ENCODE measurements at regions not wholly inside any gene's neighbourhood (a gene's known extent, or its start where the extent isn't known, plus 50 kb on each side); places are given as distances from the start of the nearest gene placed in this dataset.

- TF ChIP-seq PATZ1 (CRISPR knock-in tag; IDR thresholded peaks at IDR 0.05; ENCODE audit: borderline replicate concordance) (no peak), ARNTL (CRISPR knock-in tag; IDR thresholded peaks at IDR 0.05; ENCODE audit: borderline replicate concordance, low read depth) (no peak), BACH2 (CRISPR knock-in tag; IDR thresholded peaks at IDR 0.05; ENCODE audit: borderline replicate concordance) (no peak), SNAI2 (CRISPR knock-in tag; IDR thresholded peaks at IDR 0.05) (no peak), ZNF565 (CRISPR knock-in tag; conservative IDR thresholded peaks at IDR 0.05; ENCODE audit: low read depth) (no peak), RARB (CRISPR knock-in tag; IDR thresholded peaks at IDR 0.05) (no peak), ZNF8 (CRISPR knock-in tag; IDR thresholded peaks at IDR 0.05) (no peak)
Observed at GRCh38 chr11:95695181-95695580, 94.4 kb downstream of the FAM76B start (continued).

- TF ChIP-seq PATZ1 (CRISPR knock-in tag; IDR thresholded peaks at IDR 0.05; ENCODE audit: borderline replicate concordance) (no peak), ZC3H10 (CRISPR knock-in tag; IDR thresholded peaks at IDR 0.05) (no peak), ESRRG (CRISPR knock-in tag; IDR thresholded peaks at IDR 0.05) (no peak), ZNF70 (CRISPR knock-in tag; IDR thresholded peaks at IDR 0.05) (no peak), SNAI2 (CRISPR knock-in tag; IDR thresholded peaks at IDR 0.05) (no peak), RARB (CRISPR knock-in tag; IDR thresholded peaks at IDR 0.05) (no peak), GLIS3 (CRISPR knock-in tag; IDR thresholded peaks at IDR 0.05) (no peak)
Observed at GRCh38 chr11:95693298-95693697, 96.3 kb downstream of the FAM76B start.

GRCh38 chr11:95692526-95693260 lies 96.9 kb downstream of the FAM76B start:
- no peak for ATAC-seq
- TF ChIP-seq TOX (CRISPR knock-in tag; IDR thresholded peaks at IDR 0.05; ENCODE audit: borderline replicate concordance) (no peak), ISL1 (CRISPR knock-in tag; IDR thresholded peaks at IDR 0.05) (peak; percentile 50; the same call in 1 of the 2 replicates), GLIS3 (CRISPR knock-in tag; IDR thresholded peaks at IDR 0.05) (no peak)

More at GRCh38 chr11:95693298-95693697, 96.3 kb downstream of the FAM76B start:
- no peak for ATAC-seq

GRCh38 chr11:95690100-95690499 lies 99.5 kb downstream of the FAM76B start:
- ATAC-seq, result no peak
- TF ChIP-seq RARB (CRISPR knock-in tag; IDR thresholded peaks at IDR 0.05), result no peak
- TF ChIP-seq BACH2 (CRISPR knock-in tag; IDR thresholded peaks at IDR 0.05; ENCODE audit: borderline replicate concordance), result no peak
- TF ChIP-seq CSRNP3 (CRISPR knock-in tag; IDR thresholded peaks at IDR 0.05), result no peak
- TF ChIP-seq PATZ1 (CRISPR knock-in tag; IDR thresholded peaks at IDR 0.05; ENCODE audit: borderline replicate concordance), result no peak
- no peak for TF ChIP-seq PPARA (CRISPR knock-in tag; IDR thresholded peaks at IDR 0.05; ENCODE audit: borderline replicate concordance)
- no peak for TF ChIP-seq SNAI2 (CRISPR knock-in tag; IDR thresholded peaks at IDR 0.05)

GRCh38 chr11:95688501-95689222 lies 100.9 kb downstream of the FAM76B start:
- ATAC-seq, result no peak
- no peak for TF ChIP-seq ARNTL (CRISPR knock-in tag; IDR thresholded peaks at IDR 0.05; ENCODE audit: borderline replicate concordance, low read depth)
- no peak for TF ChIP-seq ESRRG (CRISPR knock-in tag; IDR thresholded peaks at IDR 0.05)
- no peak for TF ChIP-seq GLIS3 (CRISPR knock-in tag; IDR thresholded peaks at IDR 0.05)
- TF ChIP-seq TSHZ2 (CRISPR knock-in tag; IDR thresholded peaks at IDR 0.05), result no peak
- TF ChIP-seq ZNF8 (CRISPR knock-in tag; IDR thresholded peaks at IDR 0.05), result no peak
- TF ChIP-seq POU6F1 (CRISPR knock-in tag; IDR thresholded peaks at IDR 0.05; ENCODE audit: borderline replicate concordance, low read depth), result no peak
- no peak for TF ChIP-seq CREB5 (CRISPR knock-in tag; IDR thresholded peaks at IDR 0.05; ENCODE audit: low read depth)

Measured in SK-N-SH treated with all-trans-retinoic acid at 6 μM for 48 hours (cell line).